SK-N-MC (cell line): ENCODE measurements at regions not wholly inside any gene's neighbourhood (a gene's known extent, or its start where the extent isn't known, plus 50 kb on each side); places are given as distances from the start of the nearest gene placed in this dataset.

Experiments used
- DNase-seq: peaks from one replicate; pipeline ENCODE4 v3.0.0-alpha.2; 2011; ENCODE audit warnings: low read depth, low spot score
- H3K27ac ChIP-seq: fragments of 200-600 bp; sonication (generic); 2 replicates; pipeline ENCODE4 v1.5.1; 2016; ENCODE audit warnings: mixed run types
- H3K36me3 ChIP-seq: fragments of 200-600 bp; sonication (generic); 2 replicates; pipeline ENCODE4 v1.6.1; 2017; ENCODE audit warnings: antibody characterized with exemption, low read length, mixed read lengths; ENCODE audit not compliant: insufficient read depth
- H3K4me3 ChIP-seq: fragments of 200-600 bp; sonication (generic); 2 replicates; pipeline ENCODE4 v1.5.1; 2016
- H3K9ac ChIP-seq: fragments of 200-600 bp; sonication (generic); 2 replicates; pipeline ENCODE4 v1.8.0; 2017; ENCODE audit warnings: mixed run types, mixed read lengths; ENCODE audit not compliant: insufficient read length
- H3K9me3 ChIP-seq: fragments of 200-600 bp; sonication (generic); 2 replicates; pipeline ENCODE4 v1.6.1; 2017; ENCODE audit warnings: low read depth, mild to moderate bottlenecking, antibody characterized with exemption, low read length, moderate library complexity, mixed read lengths
- EZH2 ChIP-seq: fragments of 200-600 bp; sonication (generic); IDR thresholded peaks from one replicate; pipeline ENCODE4 v1.6.1; 2017; ENCODE audit warnings: antibody characterized with exemption
- FOXP2 ChIP-seq: optimal IDR thresholded peaks from 2 replicates; pipeline ENCODE3; 2011; ENCODE audit warnings: mild to moderate bottlenecking, moderate library complexity; ENCODE audit not compliant: insufficient read depth; ENCODE audit errors: extremely low read length, control extremely low read depth
- POLR2AphosphoS5 ChIP-seq: IDR thresholded peaks from 2 replicates; pipeline ENCODE4 v1.6.1; 2012; ENCODE audit warnings: mild to moderate bottlenecking, low read depth, low read length, borderline replicate concordance

DNA sequence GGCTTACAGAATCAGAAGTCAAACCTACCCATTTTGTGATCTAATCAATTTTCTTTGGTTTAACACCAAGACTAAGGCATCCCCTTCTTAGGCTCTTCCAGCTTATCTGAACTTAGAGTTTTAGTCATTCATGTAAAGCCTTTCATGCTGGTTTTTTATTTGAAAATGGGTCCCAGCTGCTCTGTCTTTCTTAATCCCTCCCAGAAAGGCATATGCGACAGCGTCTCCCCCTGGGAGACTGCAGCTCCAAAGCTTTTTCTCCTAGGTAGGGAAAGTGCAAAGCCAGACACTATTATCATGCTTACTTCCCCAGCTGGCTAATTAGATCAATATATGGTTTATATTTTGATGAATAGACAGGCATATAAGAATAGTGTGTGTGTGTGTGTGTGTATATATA is 96.6 kb upstream of the E2F7 start:
- no peaks in the 10 kb centered on the region for H3K9me3 ChIP-seq
- no peak overlapping the region for H3K9ac ChIP-seq
- no peak overlapping the region for H3K27ac ChIP-seq
- H3K36me3 ChIP-seq, result no peaks in the 10 kb centered on the region
- no peak overlapping the region for H3K4me3 ChIP-seq
- TF ChIP-seq EZH2, result no peak
- TF ChIP-seq FOXP2, result no peak
- no peak for TF ChIP-seq POLR2AphosphoS5
- no peak for DNase-seq

- no peaks in the 10 kb centered on the region for H3K9me3 ChIP-seq
- no peak overlapping the region for H3K4me3 ChIP-seq
- H3K9ac ChIP-seq, result no peak overlapping the region
- H3K27ac ChIP-seq, result no peak overlapping the region
- TF ChIP-seq POLR2AphosphoS5, result no peak
- no peak for TF ChIP-seq EZH2
- TF ChIP-seq FOXP2, result no peak
- H3K36me3 ChIP-seq, result no peaks in the 10 kb centered on the region
- no peak for DNase-seq
These were observed 95.6 kb upstream of the E2F7 start for GRCh38 chr12:77160931-77161330.

GRCh38 chr12:77153706-77154105 is 88.3 kb upstream of the E2F7 start:
- TF ChIP-seq FOXP2, result no peak
- TF ChIP-seq POLR2AphosphoS5, result no peak
- TF ChIP-seq EZH2, result no peak
- Histone ChIP-seq H3K4me3 (no peak overlapping the region), H3K36me3 (no peaks in the 10 kb centered on the region), H3K9me3 (no peaks in the 10 kb centered on the region), H3K9ac (no peak overlapping the region), H3K27ac (no peak overlapping the region)
- DNase-seq, result no peak

GRCh38 chr12:77152623-77153193 is 87.3 kb upstream of the E2F7 start:
- no peak for DNase-seq
- H3K9me3 ChIP-seq, result no peaks in the 10 kb centered on the region
- no peaks in the 10 kb centered on the region for H3K36me3 ChIP-seq
- H3K4me3 ChIP-seq, result no peak overlapping the region
- H3K27ac ChIP-seq, result no peak overlapping the region
- TF ChIP-seq FOXP2, result no peak
- no peak for TF ChIP-seq POLR2AphosphoS5
- H3K9ac ChIP-seq, result no peak overlapping the region

GRCh38 chr12:77151030-77151429 is 85.7 kb upstream of the E2F7 start:
- Histone ChIP-seq H3K9me3 (no peaks in the 10 kb centered on the region), H3K36me3 (no peaks in the 10 kb centered on the region), H3K27ac (no peak overlapping the region), H3K4me3 (no peak overlapping the region), H3K9ac (no peak overlapping the region)
- DNase-seq, result no peak
- TF ChIP-seq POLR2AphosphoS5 (no peak), EZH2 (no peak), FOXP2 (no peak)

GRCh38 chr12:77133566-77133965 is 68.2 kb upstream of the E2F7 start:
- Histone ChIP-seq H3K27ac (no peak overlapping the region), H3K9me3 (no peaks in the 10 kb centered on the region), H3K9ac (no peak overlapping the region), H3K36me3 (no peaks in the 10 kb centered on the region), H3K4me3 (no peak overlapping the region)
- no peak for TF ChIP-seq EZH2
- no peak for TF ChIP-seq FOXP2
- TF ChIP-seq POLR2AphosphoS5, result no peak
- peak; percentile 14 for DNase-seq

- Histone ChIP-seq H3K4me3 (no peak overlapping the region), H3K27ac (no peak overlapping the region), H3K9ac (no peak overlapping the region), H3K36me3 (no peaks in the 10 kb centered on the region), H3K9me3 (no peaks in the 10 kb centered on the region)
- no peak for DNase-seq
- TF ChIP-seq EZH2 (no peak), POLR2AphosphoS5 (no peak)
These were observed 66.7 kb upstream of the E2F7 start for GRCh38 chr12:77131977-77132490.

- TF ChIP-seq FOXP2 (no peak), EZH2 (no peak), POLR2AphosphoS5 (no peak)
- Histone ChIP-seq H3K9ac (no peak overlapping the region), H3K4me3 (no peak overlapping the region), H3K9me3 (no peaks in the 10 kb centered on the region), H3K36me3 (no peaks in the 10 kb centered on the region), H3K27ac (no peak overlapping the region)
- DNase-seq, result no peak
These were observed 64.8 kb upstream of the E2F7 start for GRCh38 chr12:77130193-77130592.

GRCh38 chr12:77124767-77125166 is 59.4 kb upstream of the E2F7 start:
- Histone ChIP-seq H3K9me3 (no peaks in the 10 kb centered on the region), H3K9ac (no peak overlapping the region), H3K27ac (no peak overlapping the region), H3K4me3 (no peak overlapping the region), H3K36me3 (no peaks in the 10 kb centered on the region)
- DNase-seq, result no peak
- no peak for TF ChIP-seq FOXP2
- TF ChIP-seq POLR2AphosphoS5, result no peak
- TF ChIP-seq EZH2, result no peak
